HepG2 (cell line): ENCODE measurements at regions not wholly inside any gene's neighbourhood (a gene's known extent, or its start where the extent isn't known, plus 50 kb on each side); places are given as distances from the start of the nearest gene placed in this dataset.

Experiments used
- ATAC-seq: fragments of 200-7000 bp; cut with Tn5 transposase; 3 replicates; pipeline ENCODE4 v1.9.1; 2020; ENCODE audit warnings: mild to moderate bottlenecking, moderate library complexity
- BruUV-seq: library from RNA; stranded (reverse); fragments of 400-500 nt; replicated peaks from 2 replicates; lab custom pipeline; 2021; lab: Mats Ljungman, UMichigan
- CTCF ChIA-PET: fragments of 300-600 bp; formaldehyde crosslinking; extraction: SDS; loops from one replicate; lab custom pipeline; 2021; ENCODE audit warnings: low total read pairs, inconsistent platforms, low intra/inter-chr PET ratio; lab: Yijun Ruan, JAX
- POLR2A ChIA-PET: fragments of 350-600 bp; sonication (Branson Sonifier 250); formaldehyde crosslinking; loops from one replicate; lab custom pipeline; 2020; ENCODE audit warnings: antibody characterized with exemption, inconsistent platforms; lab: Yijun Ruan, JAX
- DNase-seq: peaks from one replicate; pipeline ENCODE4 v3.0.0-alpha.2; 2015; ENCODE audit warnings: low spot score
- FAIRE-seq: peaks from 3 replicates; lab custom pipeline; 2011; peaks lifted over from hg19 to GRCh38; lab: Jason Lieb, UNC
- H2AFZ ChIP-seq: one replicate; pipeline ENCODE4 v1.6.1; 2011; ENCODE audit warnings: low read length, inconsistent platforms
- H3K27ac ChIP-seq: fragments of 300-600 bp; 3 replicates; pipeline ENCODE4 v1.8.0; 2011; ENCODE audit warnings: mixed run types, mild to moderate bottlenecking, mixed read lengths, low read length, inconsistent platforms; ENCODE audit not compliant: insufficient read depth; ENCODE audit errors: extremely low read length
- H3K27me3 ChIP-seq, 2 experiments: fragments of 200-600 bp in 1 of 2; 2 replicates in 1 of 2; 3 replicates in 1 of 2; pipeline versions ENCODE4 v1.6.0 to v1.8.0; 2011; ENCODE audit warnings: low read length in 2 of 2, mild to moderate bottlenecking in 2 of 2, moderate library complexity in 2 of 2, inconsistent platforms in 1 of 2; ENCODE audit not compliant: insufficient read depth in 2 of 2, control insufficient read depth in 1 of 2
- H3K36me3 ChIP-seq, 2 experiments: fragments of 200-600 bp in 1 of 2; replicated peaks in 1 of 2; 2 replicates in 1 of 2; 3 replicates in 1 of 2; pipeline versions ENCODE4 v1.5.1 to v1.8.0; 2011; ENCODE audit warnings: low read length in 2 of 2, inconsistent platforms in 1 of 2; ENCODE audit not compliant: insufficient read depth in 2 of 2, control insufficient read depth in 1 of 2
- H3K4me1 ChIP-seq: 2 replicates; pipeline ENCODE4 v1.5.1; 2012; ENCODE audit warnings: low read length, inconsistent platforms; ENCODE audit not compliant: insufficient read depth
- H3K4me2 ChIP-seq: 2 replicates; pipeline ENCODE4 v1.6.0; 2011; ENCODE audit warnings: low read depth, low read length, inconsistent platforms
- H3K4me3 ChIP-seq, 3 experiments: fragments of 200-600 bp in 1 of 3; sonication (generic), shearing (Covaris generic) in 1 of 3; replicated peaks in 1 of 3; 2 replicates each; pipeline ENCODE4 v1.5.1; 2011 to 2016; ENCODE audit warnings: low read length in 3 of 3, inconsistent platforms in 2 of 3, low read depth in 2 of 3, mild to moderate bottlenecking in 2 of 3, control low read depth in 1 of 3, mixed read lengths in 1 of 3; ENCODE audit not compliant: insufficient read depth in 1 of 3
- H3K79me2 ChIP-seq: one replicate; pipeline ENCODE4 v1.6.1; 2011; ENCODE audit warnings: low read length, inconsistent platforms; ENCODE audit not compliant: insufficient read depth
- H3K9ac ChIP-seq: 2 replicates; pipeline ENCODE4 v1.6.0; 2011; ENCODE audit warnings: mild to moderate bottlenecking, low read depth, low read length, inconsistent platforms; ENCODE audit not compliant: insufficient read depth
- H3K9me3 ChIP-seq: 2 replicates; pipeline ENCODE4 v1.5.1; 2012; ENCODE audit warnings: mild to moderate bottlenecking, low read length
- H4K20me1 ChIP-seq: 2 replicates; pipeline ENCODE4 v1.6.0; 2011; ENCODE audit warnings: inconsistent platforms, mild to moderate bottlenecking, low read length, moderate library complexity; ENCODE audit not compliant: insufficient read depth
- AHR ChIP-seq: IDR thresholded peaks from 2 replicates; pipeline ENCODE4 v1.6.1; 2018; ENCODE audit warnings: missing genetic modification reagents, missing compliant biosample characterization
- CCAR2 ChIP-seq: fragments of 200-400 bp; formaldehyde crosslinking; optimal IDR thresholded peaks from 2 replicates; pipeline ENCODE3; 2018; ENCODE audit warnings: low read depth, mild to moderate bottlenecking, low read length, moderate library complexity
- CENPT ChIP-seq: sonication (generic); formaldehyde crosslinking; IDR thresholded peaks from 2 replicates; pipeline ENCODE4 v1.8.0; 2022; ENCODE audit warnings: low read depth, mild to moderate bottlenecking, moderate library complexity, missing genetic modification reagents
- HINFP ChIP-seq: sonication (generic); formaldehyde crosslinking; IDR thresholded peaks from 2 replicates; pipeline ENCODE4 v1.4.0; 2020; ENCODE audit warnings: low read depth, mild to moderate bottlenecking, missing genetic modification reagents
- JUND ChIP-seq: sonication (generic); formaldehyde crosslinking; IDR thresholded peaks from 2 replicates; pipeline ENCODE4 v1.8.0; 2022; ENCODE audit warnings: mild to moderate bottlenecking, missing genetic modification reagents
- KMT2A ChIP-seq: sonication (generic); formaldehyde crosslinking; IDR thresholded peaks from 2 replicates; pipeline ENCODE4 v1.4.0; 2020; ENCODE audit warnings: missing genetic modification reagents
- NFATC3 ChIP-seq: sonication (generic); formaldehyde crosslinking; IDR thresholded peaks from 2 replicates; pipeline ENCODE4 v1.5.1; 2020; ENCODE audit warnings: mild to moderate bottlenecking, missing genetic modification reagents
- SETDB1 ChIP-seq: sonication (generic); formaldehyde crosslinking; IDR thresholded peaks from 2 replicates; pipeline ENCODE4 v1.5.1; 2020; ENCODE audit warnings: missing genetic modification reagents, mild to moderate bottlenecking, borderline replicate concordance
- TEF ChIP-seq: sonication (generic); formaldehyde crosslinking; IDR thresholded peaks from 2 replicates; pipeline ENCODE4 v1.5.0; 2020; ENCODE audit warnings: missing genetic modification reagents
- ZBTB20 ChIP-seq: sonication (generic); formaldehyde crosslinking; IDR thresholded peaks from 2 replicates; pipeline ENCODE4 v1.8.1; 2023; ENCODE audit warnings: missing genetic modification reagents, low read depth, mild to moderate bottlenecking, borderline replicate concordance
- ZFX ChIP-seq: sonication (generic); formaldehyde crosslinking; IDR thresholded peaks from 2 replicates; pipeline ENCODE4 v1.4.0; 2020; ENCODE audit warnings: mild to moderate bottlenecking, low read depth, missing genetic modification reagents, moderate library complexity
- ZNF20 ChIP-seq: sonication (generic); formaldehyde crosslinking; IDR thresholded peaks from 2 replicates; pipeline ENCODE4 v1.4.0; 2020; ENCODE audit warnings: mild to moderate bottlenecking, moderate library complexity, missing genetic modification reagents
- ZNF274 ChIP-seq: sonication (generic); formaldehyde crosslinking; IDR thresholded peaks from 2 replicates; pipeline ENCODE4 v1.5.1; 2020; ENCODE audit warnings: mild to moderate bottlenecking, missing genetic modification reagents
- ZNF333 ChIP-seq: sonication (generic); formaldehyde crosslinking; IDR thresholded peaks from 2 replicates; pipeline ENCODE4 v1.4.0; 2020; ENCODE audit warnings: mild to moderate bottlenecking, missing genetic modification reagents, borderline replicate concordance
- ZNF513 ChIP-seq: sonication (generic); formaldehyde crosslinking; conservative IDR thresholded peaks from 2 replicates; pipeline ENCODE4 v1.5.0; 2020; ENCODE audit warnings: missing genetic modification reagents
- ZNF619 ChIP-seq: sonication (generic); formaldehyde crosslinking; IDR thresholded peaks from 2 replicates; pipeline ENCODE4 v1.4.0; 2020; ENCODE audit warnings: mild to moderate bottlenecking, missing genetic modification reagents
- ZNF83 ChIP-seq: sonication (generic); formaldehyde crosslinking; IDR thresholded peaks from 2 replicates; pipeline ENCODE4 v1.4.0; 2020; ENCODE audit warnings: missing genetic modification reagents, mild to moderate bottlenecking, borderline replicate concordance
- WGBS: methylation state at CpG from one replicate; pipeline ENCODE4 v1.1.6; 2017; ENCODE audit warnings: low lambda C conversion rate; 5-methylcytosine and 5-hydroxymethylcytosine counted together
- in situ Hi-C: cut with HindIII; loops from 2 replicates; pipeline ENCODE4 v1.10.0; 2017; ENCODE audit warnings: low pct_unique_long_range_greater_than_20kb; ENCODE audit not compliant: extremely low pct_ligation_motif_present
- intact Hi-C: fragments of 100-400 bp; cut with micrococcal nuclease; formaldehyde crosslinking; loops from one replicate; pipeline ENCODE4 v1.10.0; 2022; ENCODE audit not compliant: unreplicated experiment

GRCh38 chr20:24190905-24191304 lies 202.3 kb upstream of the GGTLC1 start:
- ChIA-PET POLR2A (no interaction called here), CTCF (no interaction called here)
- Histone ChIP-seq H3K9ac (no peak overlapping the region), H3K4me1 (no peaks in the 10 kb centered on the region), H3K27me3 (no peaks in the 10 kb centered on the region), H3K36me3 (no peaks in the 10 kb centered on the region), H3K9me3 (peaks cover 3% of the 10 kb centered on the region; the same call in 1 of the 2 replicates), H2AFZ (no peak overlapping the region), H3K4me3 (no peak overlapping the region), H3K79me2 (no peaks in the 10 kb centered on the region), H3K4me2 (no peak overlapping the region), H4K20me1 (no peaks in the 10 kb centered on the region), H3K27ac (no peak overlapping the region)
- no peak for DNase-seq
- intact Hi-C loops (no loop called here), in situ Hi-C loops (loop anchor here (10.0 kb wide), 1 partner anchor 64 kb away; no protein-coding TSS in a partner anchor)
- no peak for FAIRE-seq
- WGBS = 0% methylated on average over 1 of the region's 1 CpG
- no peak for ATAC-seq
- TF ChIP-seq ZNF333 (CRISPR knock-in tag) (no peak), AHR (CRISPR knock-in tag) (no peak), CENPT (CRISPR knock-in tag) (no peak), CCAR2 (no peak), NFATC3 (CRISPR knock-in tag) (no peak), ZBTB20 (CRISPR knock-in tag) (no peak), ZNF274 (CRISPR knock-in tag) (no peak)
- no TSS peak for BruUV-seq

GRCh38 chr20:24185791-24186190 lies 197.2 kb upstream of the GGTLC1 start:
- H3K4me1 ChIP-seq = no peaks in the 10 kb centered on the region
- intact Hi-C loops = no loop called here
- no peak for FAIRE-seq
- no peak for TF ChIP-seq TEF (CRISPR knock-in tag)
- no peak for TF ChIP-seq ZNF513 (CRISPR knock-in tag)
- no peak for TF ChIP-seq JUND
- TF ChIP-seq ZNF619 (CRISPR knock-in tag) = no peak
- no peak for TF ChIP-seq KMT2A (CRISPR knock-in tag)
- TF ChIP-seq HINFP (CRISPR knock-in tag) = no peak
- no peak for TF ChIP-seq ZNF333 (CRISPR knock-in tag)
- TF ChIP-seq ZNF83 (CRISPR knock-in tag) = no peak
- no peak for TF ChIP-seq ZNF20 (CRISPR knock-in tag)
- no peak for TF ChIP-seq SETDB1
- no peak for TF ChIP-seq ZFX (CRISPR knock-in tag)
- TF ChIP-seq, all 625 proteins: peak for 0
- Histone ChIP-seq H3K79me2 (no peaks in the 10 kb centered on the region), H3K4me3 (no peak overlapping the region), H3K9ac (no peak overlapping the region), H3K36me3 (no peaks in the 10 kb centered on the region), H3K27me3 (no peaks in the 10 kb centered on the region), H4K20me1 (no peaks in the 10 kb centered on the region), H2AFZ (no peak overlapping the region), H3K27ac (no peak overlapping the region), H3K4me2 (no peak overlapping the region), H3K9me3 (peaks cover 3% of the 10 kb centered on the region; the same call in 1 of the 2 replicates)
- ChIA-PET CTCF (no interaction called here), POLR2A (no interaction called here)
- no peak for ATAC-seq
- no TSS peak for BruUV-seq
- in situ Hi-C loops = no loop called here
- DNase-seq = no peak
